IMR-90 (cell line): ENCODE measurements at regions not wholly inside any gene's neighbourhood (a gene's known extent, or its start where the extent isn't known, plus 50 kb on each side); places are given as distances from the start of the nearest gene placed in this dataset.

Experiments used
- ATAC-seq: fragments of 200-7000 bp; cut with Tn5 transposase; 2 replicates; pipeline ENCODE4 v1.9.1; 2020; ENCODE audit warnings: low read depth, mild to moderate bottlenecking, moderate library complexity
- BruUV-seq: library from RNA; stranded (reverse); fragments of 400-500 nt; replicated peaks from 2 replicates; lab custom pipeline; 2021; lab: Mats Ljungman, UMichigan
- CTCF ChIA-PET: fragments of 300-600 bp; formaldehyde crosslinking; extraction: SDS; loops from one replicate; lab custom pipeline; 2021; ENCODE audit warnings: antibody characterized with exemption; lab: Yijun Ruan, JAX
- POLR2A ChIA-PET: fragments of 300-600 bp; sonication (Branson Sonifier 250); formaldehyde crosslinking; loops from one replicate; lab custom pipeline; 2022; ENCODE audit warnings: antibody characterized with exemption; ENCODE audit not compliant: unreplicated experiment; lab: Charles Lee
- DNase-seq: peaks from one replicate; pipeline ENCODE4 v3.0.0; 2013
- H2AFZ ChIP-seq: replicated peaks from 2 replicates; pipeline ENCODE3; 2013; ENCODE audit warnings: low read length, mild to moderate bottlenecking; ENCODE audit not compliant: poor library complexity
- H2AK5ac ChIP-seq: 2 replicates; pipeline ENCODE4 v1.6.1; 2013; ENCODE audit warnings: low read depth, low read length, inconsistent platforms
- H2AK9ac ChIP-seq: replicated peaks from 2 replicates; pipeline ENCODE3; 2013; ENCODE audit warnings: mild to moderate bottlenecking, low read depth, low read length, moderate library complexity; ENCODE audit not compliant: poor library complexity
- H2BK120ac ChIP-seq: 2 replicates; pipeline ENCODE4 v1.6.1; 2013; ENCODE audit warnings: low read depth, low read length, inconsistent platforms
- H2BK15ac ChIP-seq: 3 replicates; pipeline ENCODE4 v1.6.1; 2013; ENCODE audit warnings: low read depth, low read length, inconsistent platforms
- H2BK20ac ChIP-seq: 2 replicates; pipeline ENCODE4 v1.6.1; 2013; ENCODE audit warnings: low read depth, mild to moderate bottlenecking, inconsistent platforms, low read length, moderate library complexity
- H2BK5ac ChIP-seq: 2 replicates; pipeline ENCODE4 v1.6.1; 2013; ENCODE audit warnings: mild to moderate bottlenecking, low read depth, low read length, inconsistent platforms; ENCODE audit not compliant: poor library complexity, severe bottlenecking
- H3K14ac ChIP-seq: replicated peaks from 2 replicates; pipeline ENCODE4 v1.6.1; 2013; ENCODE audit warnings: low read depth, low read length, inconsistent platforms
- H3K18ac ChIP-seq: 2 replicates; pipeline ENCODE4 v1.6.1; 2013; ENCODE audit warnings: low read depth, low read length, control low read depth
- H3K23ac ChIP-seq: 2 replicates; pipeline ENCODE4 v1.6.1; 2013; ENCODE audit warnings: low read depth, low read length, inconsistent platforms
- H3K27ac ChIP-seq: 2 replicates; pipeline ENCODE4 v1.5.1; 2013; ENCODE audit warnings: mild to moderate bottlenecking, control low read depth, low read length; ENCODE audit not compliant: insufficient read depth
- H3K27me3 ChIP-seq: 2 replicates; pipeline ENCODE4 v1.6.1; 2013; ENCODE audit warnings: low read length; ENCODE audit not compliant: control insufficient read depth, insufficient read depth
- H3K36me3 ChIP-seq: 2 replicates; pipeline ENCODE4 v1.6.1; 2013; ENCODE audit warnings: low read length, mixed read lengths; ENCODE audit not compliant: control insufficient read depth, insufficient read depth
- H3K4ac ChIP-seq: 2 replicates; pipeline ENCODE4 v1.6.1; 2013; ENCODE audit warnings: low read depth, low read length, inconsistent platforms
- H3K4me1 ChIP-seq: 2 replicates; pipeline ENCODE4 v1.6.1; 2013; ENCODE audit warnings: low read length, mixed read lengths; ENCODE audit not compliant: control insufficient read depth, insufficient read depth
- H3K4me2 ChIP-seq: 2 replicates; pipeline ENCODE4 v1.6.1; 2013; ENCODE audit warnings: low read depth, mild to moderate bottlenecking, control low read depth, low read length, moderate library complexity
- H3K4me3 ChIP-seq: 2 replicates; pipeline ENCODE4 v1.5.1; 2013; ENCODE audit warnings: low read depth, mild to moderate bottlenecking, control low read depth, low read length, moderate library complexity; ENCODE audit not compliant: insufficient read depth
- H3K56ac ChIP-seq: 2 replicates; pipeline ENCODE4 v1.6.1; 2013; ENCODE audit warnings: low read length, inconsistent platforms; ENCODE audit not compliant: insufficient read depth; ENCODE audit errors: extremely low read depth
- H3K79me1 ChIP-seq, 2 experiments: 2 replicates each; pipeline ENCODE4 v1.6.1; 2013; ENCODE audit warnings: low read length in 2 of 2, inconsistent platforms in 1 of 2, low read depth in 1 of 2
- H3K9ac ChIP-seq: 2 replicates; pipeline ENCODE4 v1.6.1; 2013; ENCODE audit warnings: low read depth, low read length, control low read depth
- H3K9me1 ChIP-seq: 2 replicates; pipeline ENCODE4 v1.6.1; 2013; ENCODE audit warnings: low read length, inconsistent platforms; ENCODE audit not compliant: insufficient read depth
- H3K9me3 ChIP-seq: 2 replicates; pipeline ENCODE4 v1.6.1; 2013; ENCODE audit warnings: low read length; ENCODE audit not compliant: control insufficient read depth, insufficient read depth
- H4K20me1 ChIP-seq: 2 replicates; pipeline ENCODE4 v1.6.1; 2013; ENCODE audit warnings: low read length, inconsistent platforms; ENCODE audit not compliant: insufficient read depth
- H4K5ac ChIP-seq: 2 replicates; pipeline ENCODE4 v1.6.1; 2013; ENCODE audit warnings: mild to moderate bottlenecking, low read depth, low read length, control low read depth
- H4K8ac ChIP-seq, 2 experiments: 2 replicates each; pipeline ENCODE4 v1.6.1; 2013; ENCODE audit warnings: low read depth in 2 of 2, low read length in 2 of 2, control low read depth in 1 of 2, inconsistent platforms in 1 of 2
- H4K91ac ChIP-seq: 2 replicates; pipeline ENCODE4 v1.6.1; 2013; ENCODE audit warnings: low read depth, low read length, inconsistent platforms; ENCODE audit not compliant: insufficient read depth
- BHLHE40 ChIP-seq: fragments of 150-350 bp; IDR thresholded peaks from 2 replicates; pipeline ENCODE4 v1.6.1; 2016; ENCODE audit warnings: mild to moderate bottlenecking, low read depth, low read length
- CEBPB ChIP-seq: IDR thresholded peaks from 2 replicates; pipeline ENCODE4 v1.6.1; 2012; ENCODE audit warnings: low read depth, low read length, improper control_type of control experiment
- CHD1 ChIP-seq: IDR thresholded peaks from 2 replicates; pipeline ENCODE4 v1.6.1; 2012; ENCODE audit warnings: low read depth, low read length, improper control_type of control experiment
- FOS ChIP-seq: fragments of 150-350 bp; IDR thresholded peaks from 2 replicates; pipeline ENCODE4 v1.6.1; 2016; ENCODE audit warnings: low read depth, low read length
- MAZ ChIP-seq: IDR thresholded peaks from 2 replicates; pipeline ENCODE4 v1.6.1; 2012; ENCODE audit warnings: low read depth, mild to moderate bottlenecking, low read length, improper control_type of control experiment, moderate library complexity, borderline replicate concordance
- NFE2L2 ChIP-seq: fragments of 150-350 bp; IDR thresholded peaks from 2 replicates; pipeline ENCODE4 v1.6.1; 2016; ENCODE audit warnings: low read depth, mild to moderate bottlenecking, low read length
- POLR2A ChIP-seq: IDR thresholded peaks from 2 replicates; pipeline ENCODE4 v1.6.1; 2012; ENCODE audit warnings: mild to moderate bottlenecking, low read depth, low read length
- RAD21 ChIP-seq: IDR thresholded peaks from 2 replicates; pipeline ENCODE4 v1.6.1; 2012; ENCODE audit warnings: low read length, improper control_type of control experiment
- RFX5 ChIP-seq: IDR thresholded peaks from 2 replicates; pipeline ENCODE4 v1.8.0; 2012; ENCODE audit warnings: low read depth, mild to moderate bottlenecking, low read length, moderate library complexity
- SMC3 ChIP-seq: fragments of 150-350 bp; IDR thresholded peaks from 2 replicates; pipeline ENCODE4 v1.6.1; 2016; ENCODE audit warnings: low read depth, mild to moderate bottlenecking, antibody characterized with exemption, low read length, moderate library complexity
- WGBS, 2 experiments: methylation state at CpG; one replicate each; pipeline versions ENCODE4 v1.1.5 to v1.1.7; 2013; ENCODE audit warnings: missing lambda C conversion rate in 2 of 2; ENCODE audit not compliant: insufficient read length in 1 of 2; ENCODE audit errors: extremely low coverage in 2 of 2; 5-methylcytosine and 5-hydroxymethylcytosine counted together
- dilution Hi-C: fragments of 300-500 bp; cut with HindIII; formaldehyde crosslinking; loops from one replicate; pipeline ENCODE4 v1.14.3; 2018; ENCODE audit warnings: low sequenced_read_pairs; ENCODE audit not compliant: unreplicated experiment
- in situ Hi-C: fragments of 300-500 bp; cut with MboI; formaldehyde crosslinking; loops from 3 replicates; pipeline ENCODE4 v1.14.3; 2019; ENCODE audit warnings: low sequenced_read_pairs, inconsistent platforms, mixed read lengths
- intact Hi-C: fragments of 100-400 bp; cut with micrococcal nuclease; formaldehyde crosslinking; loops from 2 replicates; pipeline ENCODE4 v1.10.0; 2022
- TF ChIP-seq, protein P1 (sequence below): fragments of 150-350 bp; IDR thresholded peaks from 2 replicates; pipeline ENCODE4 v1.6.1; 2017; ENCODE audit warnings: mild to moderate bottlenecking, antibody characterized with exemption, low read length, low read depth
- TF ChIP-seq, protein P2 (sequence below): fragments of 150-350 bp; IDR thresholded peaks from 2 replicates; pipeline ENCODE4 v1.6.1; 2016; ENCODE audit warnings: low read depth, mild to moderate bottlenecking, low read length, moderate library complexity, borderline replicate concordance
- TF ChIP-seq, protein P3 (sequence below): conservative IDR thresholded peaks from 2 replicates; pipeline ENCODE4 v1.5.1; 2012; ENCODE audit warnings: mild to moderate bottlenecking, low read depth, low read length, improper control_type of control experiment

DNA sequence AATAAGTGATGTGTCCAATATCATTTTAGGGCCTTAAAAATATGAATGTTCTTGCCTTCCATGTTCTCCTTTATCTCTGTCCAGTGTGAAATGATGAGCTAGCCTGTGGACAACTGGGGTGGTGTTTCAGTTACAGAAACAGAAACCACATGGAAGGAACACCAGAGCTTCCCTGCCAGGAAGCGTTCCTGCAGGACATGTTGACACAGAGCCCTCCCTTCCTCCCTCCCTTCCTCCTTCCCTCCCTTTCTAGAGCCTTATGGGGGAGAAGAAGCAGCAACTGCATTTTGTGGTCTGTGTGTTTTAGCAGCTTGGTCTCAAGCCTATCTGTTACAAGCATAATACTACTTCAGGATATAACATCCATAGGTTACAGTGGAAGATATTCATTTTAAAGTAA lies 539.7 kb upstream of the NETO1 start:
- Histone ChIP-seq H3K9ac (0 out of 2 replicates have a peak overlapping the region, but pooled peaks have one; percentile 13), H3K56ac (no peak overlapping the region), H3K4me3 (no peak overlapping the region), H3K27ac (peak overlapping the region; percentile 8; the same call in 1 of the 2 replicates), H2AFZ (peak overlapping the region; percentile 16), H2BK20ac (0 out of 2 replicates have a peak overlapping the region, but pooled peaks have one; percentile 28), H2AK9ac (peak overlapping the region; percentile 33), H3K14ac (peak overlapping the region; percentile 70; the same call in 1 of the 2 replicates), H3K4ac (peak overlapping the region; percentile 41; the same call in 1 of the 2 replicates), H3K27me3 (no peaks in the 10 kb centered on the region), H3K4me1 (peaks cover 2% of the 10 kb centered on the region; the same call in 1 of the 2 replicates), H3K9me3 (no peaks in the 10 kb centered on the region), H4K91ac (no peak overlapping the region), H2BK5ac (peak overlapping the region; percentile 36), H3K79me1 (0 out of 4 replicates have a peak, but pooled peaks cover 0 to 3% of the 10 kb centered on the region in 2 experiments), H4K8ac (peak overlapping the region in 1 of 2 experiments; percentile 53; a peak in 2 of 4 replicates), H3K23ac (no peak overlapping the region; the same call in 1 of the 2 replicates), H4K20me1 (no peaks in the 10 kb centered on the region), H3K36me3 (no peaks in the 10 kb centered on the region), H2BK120ac (peak overlapping the region; percentile 42; the same call in 1 of the 2 replicates), H2BK15ac (no peak overlapping the region), H3K9me1 (no peaks in the 10 kb centered on the region; the same call in 1 of the 2 replicates), H2AK5ac (no peak overlapping the region), H4K5ac (peak overlapping the region; percentile 52; the same call in 1 of the 2 replicates), H3K18ac (no peak overlapping the region), H3K4me2 (peak overlapping the region; percentile 38; the same call in 1 of the 2 replicates)
- intact Hi-C loops (no loop called here), in situ Hi-C loops (no loop called here), dilution Hi-C loops (no loop called here)
- ATAC-seq, result peak; percentile 69
- POLR2A ChIA-PET, result no interaction called here
- WGBS, 2 experiments, result no CpG with 5 or more reads among the region's 1 CpG
- DNase-seq, result peak; percentile 45
- no TSS peak for BruUV-seq
- CTCF ChIA-PET, result interaction anchor here (0.8 kb wide), 1 partner anchor 12 kb away, joined by 5 read pairs; no protein-coding TSS in a partner anchor
- TF ChIP-seq RAD21, result no peak
- TF ChIP-seq SMC3, result no peak
- no peak for TF ChIP-seq MAZ
- TF ChIP-seq, protein P1, sequence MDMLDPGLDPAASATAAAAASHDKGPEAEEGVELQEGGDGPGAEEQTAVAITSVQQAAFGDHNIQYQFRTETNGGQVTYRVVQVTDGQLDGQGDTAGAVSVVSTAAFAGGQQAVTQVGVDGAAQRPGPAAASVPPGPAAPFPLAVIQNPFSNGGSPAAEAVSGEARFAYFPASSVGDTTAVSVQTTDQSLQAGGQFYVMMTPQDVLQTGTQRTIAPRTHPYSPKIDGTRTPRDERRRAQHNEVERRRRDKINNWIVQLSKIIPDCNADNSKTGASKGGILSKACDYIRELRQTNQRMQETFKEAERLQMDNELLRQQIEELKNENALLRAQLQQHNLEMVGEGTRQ, result no peak
- TF ChIP-seq, protein P2, sequence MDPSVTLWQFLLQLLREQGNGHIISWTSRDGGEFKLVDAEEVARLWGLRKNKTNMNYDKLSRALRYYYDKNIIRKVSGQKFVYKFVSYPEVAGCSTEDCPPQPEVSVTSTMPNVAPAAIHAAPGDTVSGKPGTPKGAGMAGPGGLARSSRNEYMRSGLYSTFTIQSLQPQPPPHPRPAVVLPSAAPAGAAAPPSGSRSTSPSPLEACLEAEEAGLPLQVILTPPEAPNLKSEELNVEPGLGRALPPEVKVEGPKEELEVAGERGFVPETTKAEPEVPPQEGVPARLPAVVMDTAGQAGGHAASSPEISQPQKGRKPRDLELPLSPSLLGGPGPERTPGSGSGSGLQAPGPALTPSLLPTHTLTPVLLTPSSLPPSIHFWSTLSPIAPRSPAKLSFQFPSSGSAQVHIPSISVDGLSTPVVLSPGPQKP, result no peak
- TF ChIP-seq FOS, result no peak
- TF ChIP-seq CHD1, result no peak
- TF ChIP-seq NFE2L2, result no peak
- TF ChIP-seq CEBPB, result no peak
- no peak for TF ChIP-seq BHLHE40
- TF ChIP-seq POLR2A, result no peak
- TF ChIP-seq, protein P3, sequence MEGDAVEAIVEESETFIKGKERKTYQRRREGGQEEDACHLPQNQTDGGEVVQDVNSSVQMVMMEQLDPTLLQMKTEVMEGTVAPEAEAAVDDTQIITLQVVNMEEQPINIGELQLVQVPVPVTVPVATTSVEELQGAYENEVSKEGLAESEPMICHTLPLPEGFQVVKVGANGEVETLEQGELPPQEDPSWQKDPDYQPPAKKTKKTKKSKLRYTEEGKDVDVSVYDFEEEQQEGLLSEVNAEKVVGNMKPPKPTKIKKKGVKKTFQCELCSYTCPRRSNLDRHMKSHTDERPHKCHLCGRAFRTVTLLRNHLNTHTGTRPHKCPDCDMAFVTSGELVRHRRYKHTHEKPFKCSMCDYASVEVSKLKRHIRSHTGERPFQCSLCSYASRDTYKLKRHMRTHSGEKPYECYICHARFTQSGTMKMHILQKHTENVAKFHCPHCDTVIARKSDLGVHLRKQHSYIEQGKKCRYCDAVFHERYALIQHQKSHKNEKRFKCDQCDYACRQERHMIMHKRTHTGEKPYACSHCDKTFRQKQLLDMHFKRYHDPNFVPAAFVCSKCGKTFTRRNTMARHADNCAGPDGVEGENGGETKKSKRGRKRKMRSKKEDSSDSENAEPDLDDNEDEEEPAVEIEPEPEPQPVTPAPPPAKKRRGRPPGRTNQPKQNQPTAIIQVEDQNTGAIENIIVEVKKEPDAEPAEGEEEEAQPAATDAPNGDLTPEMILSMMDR, result no peak
- TF ChIP-seq RFX5, result no peak
